GM21447 (cell line): ENCODE measurements at regions not wholly inside any gene's neighbourhood (a gene's known extent, or its start where the extent isn't known, plus 50 kb on each side); places are given as distances from the start of the nearest gene placed in this dataset.
A peak's percentile ranks its signal among the peaks of the same experiment; 100 is the strongest.
"Not testable (repeated sequence)": the region's sequence is repeated elsewhere in the genome, so short reads cannot be mapped to it uniquely, and the experiment has no call there.

Source experiments
- ATAC-seq: cut with Tn5 transposase; IDR thresholded peaks from one replicate; pipeline ENCODE4 v1.9.1; 2021; ENCODE audit not compliant: unreplicated experiment

- ATAC-seq: no peak
Observed at GRCh38 chr1:81547261-81547911, 253.3 kb upstream of the ADGRL2 start.

GRCh38 chr1:81545734-81546133 lies 255.0 kb upstream of the ADGRL2 start:
- ATAC-seq: no peak

- ATAC-seq: no peak
Observed at GRCh38 chr1:81543764-81544163, 257.0 kb upstream of the ADGRL2 start.

- no peak for ATAC-seq
Observed at GRCh38 chr1:81542196-81542595, 258.5 kb upstream of the ADGRL2 start.

- ATAC-seq: no peak
Observed at GRCh38 chr1:81540216-81540615, 260.5 kb upstream of the ADGRL2 start.

- ATAC-seq: no peak
Observed at GRCh38 chr1:81529014-81529413, 271.7 kb upstream of the ADGRL2 start.

- no peak for ATAC-seq
Observed at GRCh38 chr1:81525085-81525484, 275.6 kb upstream of the ADGRL2 start.

- ATAC-seq: no peak
Observed at GRCh38 chr1:81519987-81520386, 280.7 kb upstream of the ADGRL2 start.

- ATAC-seq: no peak
Observed at GRCh38 chr1:81517987-81518386, 282.7 kb upstream of the ADGRL2 start.

GRCh38 chr1:81513796-81514354 lies 286.9 kb upstream of the ADGRL2 start:
- no peak for ATAC-seq

GRCh38 chr1:81512252-81513003 lies 288.3 kb upstream of the ADGRL2 start:
- ATAC-seq: no peak

- no peak for ATAC-seq
Observed at GRCh38 chr1:81511281-81511680, 289.5 kb upstream of the ADGRL2 start.

GRCh38 chr1:81510701-81511100 lies 290.0 kb upstream of the ADGRL2 start:
- ATAC-seq: no peak

- no peak for ATAC-seq
Observed at GRCh38 chr1:81509594-81509993, 291.1 kb upstream of the ADGRL2 start.

GRCh38 chr1:81506699-81507098 lies 294.0 kb upstream of the ADGRL2 start:
- no peak for ATAC-seq

GRCh38 chr1:81505831-81506230 lies 294.9 kb upstream of the ADGRL2 start:
- ATAC-seq: peak; percentile 97

GRCh38 chr1:81504820-81505219 lies 295.9 kb upstream of the ADGRL2 start:
- ATAC-seq: not testable (repeated sequence)

GRCh38 chr1:81502705-81503104 lies 298.0 kb upstream of the ADGRL2 start:
- not testable (repeated sequence) for ATAC-seq

GRCh38 chr1:81501485-81501884 lies 299.2 kb upstream of the ADGRL2 start:
- not testable (repeated sequence) for ATAC-seq

GRCh38 chr1:81499487-81499886 lies 301.2 kb upstream of the ADGRL2 start:
- ATAC-seq: no peak

GRCh38 chr1:81498471-81499462 lies 302.0 kb upstream of the ADGRL2 start:
- no peak for ATAC-seq
